GM12873 (cell line): ENCODE measurements at regions not wholly inside any gene's neighbourhood (a gene's known extent, or its start where the extent isn't known, plus 50 kb on each side); places are given as distances from the start of the nearest gene placed in this dataset.

Experiments used
- TF ChIP-seq, protein P1 (sequence below): IDR thresholded peaks from 2 replicates; pipeline ENCODE4 v1.5.1; 2012; ENCODE audit warnings: low read depth, mild to moderate bottlenecking, moderate library complexity, low read length, control low read depth; ENCODE audit not compliant: insufficient read depth; ENCODE audit errors: missing control alignments

DNA sequence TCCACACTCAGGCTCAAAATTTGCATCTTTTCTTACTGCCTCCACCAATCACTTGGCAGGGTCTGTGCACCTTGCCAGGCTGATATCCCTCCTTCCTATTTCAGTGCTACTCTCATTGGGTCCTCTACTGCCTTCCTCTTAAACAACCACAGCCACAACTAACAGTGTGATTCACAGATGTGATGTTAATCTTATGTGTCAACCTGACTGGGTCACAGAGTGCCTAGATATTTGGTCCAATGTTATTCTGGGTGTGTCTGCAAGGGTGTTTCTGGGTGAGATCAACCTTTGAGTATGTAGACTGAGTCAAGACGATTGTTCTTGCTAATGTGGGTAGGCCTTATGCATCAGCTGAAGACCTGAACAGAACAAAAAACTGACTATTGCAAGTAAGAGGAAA is 51.3 kb upstream of the IRX6 start:
- TF ChIP-seq, protein P1, sequence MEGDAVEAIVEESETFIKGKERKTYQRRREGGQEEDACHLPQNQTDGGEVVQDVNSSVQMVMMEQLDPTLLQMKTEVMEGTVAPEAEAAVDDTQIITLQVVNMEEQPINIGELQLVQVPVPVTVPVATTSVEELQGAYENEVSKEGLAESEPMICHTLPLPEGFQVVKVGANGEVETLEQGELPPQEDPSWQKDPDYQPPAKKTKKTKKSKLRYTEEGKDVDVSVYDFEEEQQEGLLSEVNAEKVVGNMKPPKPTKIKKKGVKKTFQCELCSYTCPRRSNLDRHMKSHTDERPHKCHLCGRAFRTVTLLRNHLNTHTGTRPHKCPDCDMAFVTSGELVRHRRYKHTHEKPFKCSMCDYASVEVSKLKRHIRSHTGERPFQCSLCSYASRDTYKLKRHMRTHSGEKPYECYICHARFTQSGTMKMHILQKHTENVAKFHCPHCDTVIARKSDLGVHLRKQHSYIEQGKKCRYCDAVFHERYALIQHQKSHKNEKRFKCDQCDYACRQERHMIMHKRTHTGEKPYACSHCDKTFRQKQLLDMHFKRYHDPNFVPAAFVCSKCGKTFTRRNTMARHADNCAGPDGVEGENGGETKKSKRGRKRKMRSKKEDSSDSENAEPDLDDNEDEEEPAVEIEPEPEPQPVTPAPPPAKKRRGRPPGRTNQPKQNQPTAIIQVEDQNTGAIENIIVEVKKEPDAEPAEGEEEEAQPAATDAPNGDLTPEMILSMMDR = no peak

DNA sequence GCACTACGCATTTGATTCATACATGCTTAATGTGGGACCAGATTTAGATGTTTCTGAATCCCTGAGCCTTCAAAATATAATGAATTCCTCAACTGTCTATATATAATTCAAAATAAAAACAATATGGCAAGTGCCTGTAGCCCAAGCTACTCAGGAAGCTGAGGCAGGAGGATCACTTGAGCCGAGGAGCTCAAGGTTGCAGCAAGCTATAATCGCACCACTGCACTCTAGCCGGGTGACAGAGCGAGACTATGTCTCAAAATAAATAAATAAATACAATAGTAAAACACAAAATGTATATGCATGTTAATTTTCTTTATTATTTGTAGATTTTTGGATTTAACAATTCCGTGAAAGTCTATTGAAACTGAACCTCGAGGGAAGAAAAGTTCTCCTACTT is 50.6 kb upstream of the IRX6 start:
- TF ChIP-seq, protein P1 = no peak

DNA sequence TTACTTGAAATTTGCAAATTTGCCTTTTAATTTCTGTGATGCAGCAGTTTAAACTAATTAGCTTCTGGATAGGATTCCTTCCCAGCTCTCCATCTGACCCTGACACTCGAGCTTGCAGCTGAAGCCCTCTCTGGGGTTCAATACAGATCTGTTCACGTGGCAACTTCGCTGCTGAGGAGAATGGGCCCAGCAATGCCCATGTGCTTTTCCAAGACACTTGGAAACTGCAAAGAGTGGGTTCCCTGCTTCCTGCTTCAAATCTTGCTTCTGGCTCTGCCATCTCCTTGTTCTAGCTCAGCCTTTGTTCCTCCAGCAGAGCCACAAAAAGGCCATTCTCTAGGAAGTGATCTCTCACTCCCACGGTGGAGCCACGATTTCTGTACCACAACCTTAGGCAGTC is 50.0 kb upstream of the IRX6 start:
- TF ChIP-seq, protein P1 = no peak
